ENCODE measurements at regions not wholly inside any gene's neighbourhood (a gene's known extent, or its start where the extent isn't known, plus 50 kb on each side); places are given as distances from the start of the nearest gene placed in this dataset.
"Not testable (repeated sequence)": the region's sequence is repeated elsewhere in the genome, so short reads cannot be mapped to it uniquely, and the experiment has no call there.

- no peak for DNase-seq (ENCODE audit: low read depth, low spot score)
Observed at GRCh38 chr2:186294248-186294888, 191.7 kb upstream of the ZC3H15 start.

GRCh38 chr2:186299610-186300009, 186.4 kb upstream of the ZC3H15 start:
- no peak for DNase-seq (ENCODE audit: low read depth, low spot score)

- DNase-seq (ENCODE audit: low read depth, low spot score), result no peak
Observed at GRCh38 chr2:186302263-186302662, 183.8 kb upstream of the ZC3H15 start.

GRCh38 chr2:186303091-186303490, 183.0 kb upstream of the ZC3H15 start:
- DNase-seq (ENCODE audit: low read depth, low spot score), result no peak

- no peak for DNase-seq (ENCODE audit: low read depth, low spot score)
Observed at GRCh38 chr2:186304064-186304463, 182.0 kb upstream of the ZC3H15 start.

GRCh38 chr2:186306754-186307153, 179.3 kb upstream of the ZC3H15 start:
- DNase-seq (ENCODE audit: low read depth, low spot score), result no peak

- no peak for DNase-seq (ENCODE audit: low read depth, low spot score)
Observed at GRCh38 chr2:186307871-186308270, 178.2 kb upstream of the ZC3H15 start.

- DNase-seq (ENCODE audit: low read depth, low spot score), result no peak
Observed at GRCh38 chr2:186308347-186308746, 177.7 kb upstream of the ZC3H15 start.

GRCh38 chr2:186309901-186310300, 176.2 kb upstream of the ZC3H15 start:
- no peak for DNase-seq (ENCODE audit: low read depth, low spot score)

GRCh38 chr2:186319105-186319504, 167.0 kb upstream of the ZC3H15 start:
- DNase-seq (ENCODE audit: low read depth, low spot score), result no peak

GRCh38 chr2:186325827-186326535, 160.1 kb upstream of the ZC3H15 start:
- no peak for DNase-seq (ENCODE audit: low read depth, low spot score)

GRCh38 chr2:186327251-186327868, 158.7 kb upstream of the ZC3H15 start:
- DNase-seq (ENCODE audit: low read depth, low spot score), result no peak

GRCh38 chr2:186328838-186329237, 157.2 kb upstream of the ZC3H15 start:
- DNase-seq (ENCODE audit: low read depth, low spot score), result no peak

- DNase-seq (ENCODE audit: low read depth, low spot score), result no peak
Observed at GRCh38 chr2:186330050-186330449, 156.0 kb upstream of the ZC3H15 start.

GRCh38 chr2:186339716-186340115, 146.3 kb upstream of the ZC3H15 start:
- no peak for DNase-seq (ENCODE audit: low read depth, low spot score)

- DNase-seq (ENCODE audit: low read depth, low spot score), result no peak
Observed at GRCh38 chr2:186342029-186342428, 144.0 kb upstream of the ZC3H15 start.

GRCh38 chr2:186345745-186346144, 140.3 kb upstream of the ZC3H15 start:
- no peak for DNase-seq (ENCODE audit: low read depth, low spot score)

- no peak for DNase-seq (ENCODE audit: low read depth, low spot score)
Observed at GRCh38 chr2:186346216-186346615, 139.8 kb upstream of the ZC3H15 start.

- DNase-seq (ENCODE audit: low read depth, low spot score), result no peak
Observed at GRCh38 chr2:186347472-186347871, 138.6 kb upstream of the ZC3H15 start.

GRCh38 chr2:186348200-186348599, 137.9 kb upstream of the ZC3H15 start:
- no peak for DNase-seq (ENCODE audit: low read depth, low spot score)

- DNase-seq (ENCODE audit: low read depth, low spot score), result no peak
Observed at GRCh38 chr2:186349508-186349907, 136.6 kb upstream of the ZC3H15 start.

GRCh38 chr2:186354160-186354559, 131.9 kb upstream of the ZC3H15 start:
- not testable (repeated sequence) for DNase-seq (ENCODE audit: low read depth, low spot score)

- DNase-seq (ENCODE audit: low read depth, low spot score), result no peak
Observed at GRCh38 chr2:186365406-186365805, 120.7 kb upstream of the ZC3H15 start.
